Naive thymus-derived CD4-positive, alpha-beta T cell (primary cell): ENCODE measurements at regions not wholly inside any gene's neighbourhood (a gene's known extent, or its start where the extent isn't known, plus 50 kb on each side); places are given as distances from the start of the nearest gene placed in this dataset.

Source experiments
- ATAC-seq: fragments of 150-1000 bp; cut with Tn5 transposase; 2 replicates; pipeline ENCODE4 v1.10.0; 2021; ENCODE audit warnings: mild to moderate bottlenecking, moderate library complexity
- CTCF ChIA-PET: fragments of 350-600 bp; sonication (Branson Sonifier 250); formaldehyde crosslinking; loops from one replicate; lab custom pipeline; 2021; ENCODE audit warnings: antibody characterized with exemption; lab: Charles Lee
- POLR2A ChIA-PET: fragments of 350-600 bp; sonication (Branson Sonifier 250); formaldehyde crosslinking; loops from one replicate; lab custom pipeline; 2021; ENCODE audit warnings: antibody characterized with exemption, inconsistent platforms; lab: Charles Lee
- DNase-seq, 9 donors: peaks; one replicate each; pipeline versions ENCODE4 v3.0.0 to v3.0.0-alpha.2; 2020 to 2022; ENCODE audit warnings: mixed read lengths in 1 of 9
- H3K27ac ChIP-seq: one replicate; pipeline ENCODE4 v1.7.0; 2013; ENCODE audit warnings: mild to moderate bottlenecking, low read depth, low read length, moderate library complexity
- H3K27me3 ChIP-seq, 2 donors: one replicate each; pipeline ENCODE4 v1.7.0; 2013; ENCODE audit warnings: low read length in 2 of 2, mild to moderate bottlenecking in 2 of 2, moderate library complexity in 2 of 2; ENCODE audit not compliant: control insufficient read depth in 2 of 2, insufficient read depth in 2 of 2
- H3K36me3 ChIP-seq, 3 experiments: 1 replicate in 2 of 3; 2 replicates in 1 of 3; pipeline ENCODE4 v1.7.0; 2013; ENCODE audit warnings: low read length in 3 of 3, mild to moderate bottlenecking in 3 of 3, moderate library complexity in 1 of 3; ENCODE audit not compliant: insufficient read depth in 3 of 3, control insufficient read depth in 2 of 3
- H3K4me1 ChIP-seq, 2 donors: one replicate each; pipeline ENCODE4 v1.7.0; 2013; ENCODE audit warnings: low read length in 2 of 2, mild to moderate bottlenecking in 2 of 2, moderate library complexity in 1 of 2; ENCODE audit not compliant: control insufficient read depth in 2 of 2, insufficient read depth in 2 of 2
- H3K4me3 ChIP-seq: 2 replicates; pipeline ENCODE4 v1.7.0; 2013; ENCODE audit warnings: mild to moderate bottlenecking, low read length
- H3K9me3 ChIP-seq, 3 experiments: 1 replicate in 2 of 3; 2 replicates in 1 of 3; pipeline ENCODE4 v1.7.0; 2013; ENCODE audit warnings: low read length in 3 of 3; ENCODE audit not compliant: control insufficient read depth in 2 of 3
- H3K27ac Mint-ChIP-seq, 9 donors: one replicate each; pipeline ENCODE4 v1.8.0; 2020 to 2022; ENCODE audit warnings: mixed read lengths in 9 of 9, mild to moderate bottlenecking in 8 of 9, moderate library complexity in 5 of 9, inconsistent platforms in 2 of 9
- H3K27me3 Mint-ChIP-seq, 5 donors: one replicate each; pipeline ENCODE4 v1.8.0; 2021 to 2022; ENCODE audit warnings: mixed read lengths in 5 of 5, mild to moderate bottlenecking in 1 of 5
- H3K36me3 Mint-ChIP-seq, 5 donors: one replicate each; pipeline ENCODE4 v1.8.0; 2020 to 2022; ENCODE audit warnings: mixed read lengths in 5 of 5, mild to moderate bottlenecking in 3 of 5, inconsistent platforms in 1 of 5
- H3K4me1 Mint-ChIP-seq, 7 donors: one replicate each; pipeline ENCODE4 v1.8.0; 2020 to 2022; ENCODE audit warnings: mixed read lengths in 7 of 7, mild to moderate bottlenecking in 3 of 7, inconsistent platforms in 1 of 7
- H3K4me3 Mint-ChIP-seq, 10 donors: one replicate each; pipeline ENCODE4 v1.8.0; 2020 to 2022; ENCODE audit warnings: mild to moderate bottlenecking in 10 of 10, mixed read lengths in 10 of 10, moderate library complexity in 6 of 10, inconsistent platforms in 2 of 10
- H3K9me3 Mint-ChIP-seq, 11 donors: one replicate each; pipeline ENCODE4 v1.8.0; 2020 to 2022; ENCODE audit warnings: mixed read lengths in 11 of 11, mild to moderate bottlenecking in 4 of 11, inconsistent platforms in 1 of 11, moderate library complexity in 1 of 11
- intact Hi-C, 2 donors: fragments of 100-400 bp; cut with micrococcal nuclease; formaldehyde crosslinking; loops; one replicate each; pipeline ENCODE4 v1.15.1; 2023

GRCh38 chr3:190728574-190729246, 133.8 kb downstream of the GMNC start:
- no peaks in the 10 kb centered on the region for H3K4me1 ChIP-seq
- CTCF ChIA-PET = no interaction called here
- Mint-ChIP-seq H3K4me1 (peaks cover 0 to 3% (median 0%) of the 10 kb centered on the region in 7 donors), H3K27ac (no peak overlapping the region), H3K9me3 (no peaks in the 10 kb centered on the region), H3K27me3 (peaks cover 0 to 11% (median 4%) of the 10 kb centered on the region in 5 donors), H3K4me3 (no peak overlapping the region), H3K36me3 (no peaks in the 10 kb centered on the region)
- no peak for DNase-seq
- POLR2A ChIA-PET = no interaction called here
- no peak overlapping the region for H3K4me3 ChIP-seq
- ATAC-seq = no peak
- H3K9me3 ChIP-seq = no peaks in the 10 kb centered on the region
- H3K27me3 ChIP-seq = no peaks in the 10 kb centered on the region
- no peaks in the 10 kb centered on the region for H3K36me3 ChIP-seq
- H3K27ac ChIP-seq = no peak overlapping the region
- intact Hi-C loops = no loop called here

- intact Hi-C loops = no loop called here
- POLR2A ChIA-PET = no interaction called here
- Mint-ChIP-seq H3K4me3 (no peak overlapping the region), H3K27me3 (peaks cover 0 to 16% (median 7%) of the 10 kb centered on the region in 5 donors), H3K36me3 (no peaks in the 10 kb centered on the region), H3K27ac (no peak overlapping the region), H3K4me1 (no peaks in the 10 kb centered on the region), H3K9me3 (peaks cover 0 to 3% (median 0%) of the 10 kb centered on the region in 11 donors)
- Histone ChIP-seq H3K9me3 (no peaks in the 10 kb centered on the region), H3K27ac (no peak overlapping the region), H3K27me3 (no peaks in the 10 kb centered on the region), H3K4me1 (no peaks in the 10 kb centered on the region), H3K4me3 (no peak overlapping the region), H3K36me3 (no peaks in the 10 kb centered on the region)
- CTCF ChIA-PET = no interaction called here
- no peak for DNase-seq
- ATAC-seq = no peak
Measured at GRCh38 chr3:190722181-190722905, 140.2 kb downstream of the GMNC start.

- DNase-seq (no peak), ATAC-seq (no peak)
- H3K9me3 ChIP-seq = no peaks in the 10 kb centered on the region
- intact Hi-C loops = no loop called here
- no peak overlapping the region for H3K4me3 Mint-ChIP-seq
- ChIA-PET CTCF (no interaction called here), POLR2A (no interaction called here)
- no peak overlapping the region for H3K4me3 ChIP-seq
- no peaks in the 10 kb centered on the region for H3K4me1 ChIP-seq
- H3K36me3 Mint-ChIP-seq = no peaks in the 10 kb centered on the region
- H3K36me3 ChIP-seq = no peaks in the 10 kb centered on the region
- no peaks in the 10 kb centered on the region for H3K4me1 Mint-ChIP-seq
- H3K27me3 ChIP-seq = no peaks in the 10 kb centered on the region
- peaks cover 0 to 3% (median 0%) of the 10 kb centered on the region in 11 donors for H3K9me3 Mint-ChIP-seq
- no peak overlapping the region for H3K27ac ChIP-seq
- H3K27ac Mint-ChIP-seq = no peak overlapping the region
- peaks cover 0 to 16% (median 9%) of the 10 kb centered on the region in 5 donors for H3K27me3 Mint-ChIP-seq
Measured at GRCh38 chr3:190721330-190721729, 141.2 kb downstream of the GMNC start.

- Histone ChIP-seq H3K4me3 (no peak overlapping the region), H3K27me3 (no peaks in the 10 kb centered on the region), H3K27ac (no peak overlapping the region), H3K36me3 (no peaks in the 10 kb centered on the region), H3K4me1 (no peaks in the 10 kb centered on the region), H3K9me3 (no peaks in the 10 kb centered on the region)
- no peaks in the 10 kb centered on the region for H3K36me3 Mint-ChIP-seq
- peaks cover 0 to 3% (median 0%) of the 10 kb centered on the region in 11 donors for H3K9me3 Mint-ChIP-seq
- H3K4me3 Mint-ChIP-seq = no peak overlapping the region
- intact Hi-C loops = no loop called here
- ATAC-seq = no peak
- H3K27ac Mint-ChIP-seq = no peak overlapping the region
- ChIA-PET POLR2A (no interaction called here), CTCF (no interaction called here)
- peaks cover 0 to 14% (median 5%) of the 10 kb centered on the region in 5 donors for H3K27me3 Mint-ChIP-seq
- no peak for DNase-seq
- H3K4me1 Mint-ChIP-seq = no peaks in the 10 kb centered on the region
Measured at GRCh38 chr3:190718671-190719070, 143.8 kb downstream of the GMNC start.

- H3K36me3 Mint-ChIP-seq = no peaks in the 10 kb centered on the region
- CTCF ChIA-PET = no interaction called here
- H3K27me3 Mint-ChIP-seq = peaks cover 0 to 15% (median 4%) of the 10 kb centered on the region in 5 donors
- no peak overlapping the region for H3K4me3 Mint-ChIP-seq
- Histone ChIP-seq H3K36me3 (no peaks in the 10 kb centered on the region), H3K9me3 (no peaks in the 10 kb centered on the region), H3K27me3 (no peaks in the 10 kb centered on the region), H3K4me1 (no peaks in the 10 kb centered on the region), H3K27ac (no peak overlapping the region), H3K4me3 (no peak overlapping the region)
- H3K4me1 Mint-ChIP-seq = no peaks in the 10 kb centered on the region
- no peak for DNase-seq
- ATAC-seq = no peak
- intact Hi-C loops = no loop called here
- H3K27ac Mint-ChIP-seq = no peak overlapping the region
- POLR2A ChIA-PET = no interaction called here
- peaks cover 0 to 3% (median 0%) of the 10 kb centered on the region in 11 donors for H3K9me3 Mint-ChIP-seq
Measured at GRCh38 chr3:190718097-190718496, 144.4 kb downstream of the GMNC start.

GRCh38 chr3:190716961-190717360, 145.5 kb downstream of the GMNC start:
- Mint-ChIP-seq H3K36me3 (no peaks in the 10 kb centered on the region), H3K9me3 (peaks cover 0 to 3% (median 0%) of the 10 kb centered on the region in 11 donors), H3K27me3 (peaks cover 0 to 19% (median 4%) of the 10 kb centered on the region in 5 donors), H3K4me1 (no peaks in the 10 kb centered on the region), H3K27ac (no peak overlapping the region), H3K4me3 (no peak overlapping the region)
- ATAC-seq (no peak), DNase-seq (no peak)
- H3K4me1 ChIP-seq = no peaks in the 10 kb centered on the region
- H3K36me3 ChIP-seq = no peaks in the 10 kb centered on the region
- no peak overlapping the region for H3K4me3 ChIP-seq
- POLR2A ChIA-PET = no interaction called here
- H3K27me3 ChIP-seq = no peaks in the 10 kb centered on the region
- intact Hi-C loops = no loop called here
- no peak overlapping the region for H3K27ac ChIP-seq
- CTCF ChIA-PET = no interaction called here
- no peaks in the 10 kb centered on the region for H3K9me3 ChIP-seq

- Histone ChIP-seq H3K9me3 (no peaks in the 10 kb centered on the region), H3K36me3 (no peaks in the 10 kb centered on the region), H3K4me3 (no peak overlapping the region), H3K27ac (no peak overlapping the region), H3K27me3 (no peaks in the 10 kb centered on the region), H3K4me1 (no peaks in the 10 kb centered on the region)
- CTCF ChIA-PET = no interaction called here
- no peak overlapping the region for H3K4me3 Mint-ChIP-seq
- H3K9me3 Mint-ChIP-seq = peaks cover 0 to 3% (median 0%) of the 10 kb centered on the region in 11 donors
- H3K27ac Mint-ChIP-seq = no peak overlapping the region
- DNase-seq (no peak), ATAC-seq (no peak)
- intact Hi-C loops = no loop called here
- H3K27me3 Mint-ChIP-seq = peaks cover 0 to 19% (median 4%) of the 10 kb centered on the region in 5 donors
- H3K4me1 Mint-ChIP-seq = no peaks in the 10 kb centered on the region
- no peaks in the 10 kb centered on the region for H3K36me3 Mint-ChIP-seq
- POLR2A ChIA-PET = no interaction called here
Measured at GRCh38 chr3:190716211-190716610, 146.3 kb downstream of the GMNC start.
